ENCODE measurements at regions not wholly inside any gene's neighbourhood (a gene's known extent, or its start where the extent isn't known, plus 50 kb on each side); places are given as distances from the start of the nearest gene placed in this dataset.

- TF ChIP-seq CTCF (IDR thresholded peaks at IDR 0.05; ENCODE audit: control insufficient read depth, insufficient read depth, low read depth, low read length, missing control alignments): no peak
- no peak overlapping the region for H3K4me3 ChIP-seq (ENCODE audit: control insufficient read depth, low read depth, low read length)
- no peak for DNase-seq (ENCODE audit: low read depth)
These were observed 242.7 kb upstream of the PDE10A start for GRCh38 chr6:165905744-165906143.

DNA sequence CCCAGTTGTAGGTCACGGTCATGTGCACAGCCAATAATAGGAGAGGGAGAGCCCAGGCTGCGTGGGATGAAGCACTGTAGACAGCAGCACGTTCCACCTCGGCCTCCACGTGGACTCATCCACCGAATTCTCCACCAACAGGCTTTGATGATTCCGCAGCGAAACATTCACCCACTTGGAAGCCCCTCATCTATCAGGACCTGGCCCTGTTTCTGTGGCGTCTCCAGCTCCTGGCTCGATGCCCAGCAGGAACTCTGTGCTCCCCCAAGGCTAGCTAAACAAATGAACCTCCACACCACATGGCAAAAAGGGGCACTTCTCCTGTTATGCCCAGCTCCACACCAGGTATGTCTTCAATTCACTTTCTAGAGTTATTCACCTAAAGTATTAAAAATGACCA, 237.9 kb upstream of the PDE10A start:
- no peak for DNase-seq (ENCODE audit: low read depth)
- TF ChIP-seq CTCF (IDR thresholded peaks at IDR 0.05; ENCODE audit: control insufficient read depth, insufficient read depth, low read depth, low read length, missing control alignments): no peak
- no peak overlapping the region for H3K4me3 ChIP-seq (ENCODE audit: control insufficient read depth, low read depth, low read length)

DNA sequence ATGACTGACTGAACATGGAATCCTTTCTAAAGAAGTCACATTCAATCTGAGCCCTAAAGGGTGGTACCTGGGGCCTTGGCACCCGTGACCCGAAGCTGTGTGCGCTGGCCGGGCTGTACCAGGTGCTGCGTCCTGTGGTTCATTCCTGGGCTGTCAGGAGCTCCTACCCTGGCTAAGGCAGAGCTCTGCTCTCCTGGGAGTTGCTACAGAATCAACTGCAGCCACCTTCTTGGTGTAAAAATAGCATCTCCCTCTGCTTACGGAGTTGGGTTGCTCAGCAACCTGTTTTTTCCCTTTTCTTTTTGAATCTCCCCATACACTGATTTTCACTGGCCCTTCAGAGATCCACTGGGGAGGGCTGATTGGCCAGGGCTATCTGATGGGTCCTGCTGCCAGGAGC, 236.6 kb upstream of the PDE10A start:
- TF ChIP-seq CTCF (IDR thresholded peaks at IDR 0.05; ENCODE audit: control insufficient read depth, insufficient read depth, low read depth, low read length, missing control alignments): no peak
- no peak overlapping the region for H3K4me3 ChIP-seq (ENCODE audit: control insufficient read depth, low read depth, low read length)
- DNase-seq (ENCODE audit: low read depth): no peak

DNA sequence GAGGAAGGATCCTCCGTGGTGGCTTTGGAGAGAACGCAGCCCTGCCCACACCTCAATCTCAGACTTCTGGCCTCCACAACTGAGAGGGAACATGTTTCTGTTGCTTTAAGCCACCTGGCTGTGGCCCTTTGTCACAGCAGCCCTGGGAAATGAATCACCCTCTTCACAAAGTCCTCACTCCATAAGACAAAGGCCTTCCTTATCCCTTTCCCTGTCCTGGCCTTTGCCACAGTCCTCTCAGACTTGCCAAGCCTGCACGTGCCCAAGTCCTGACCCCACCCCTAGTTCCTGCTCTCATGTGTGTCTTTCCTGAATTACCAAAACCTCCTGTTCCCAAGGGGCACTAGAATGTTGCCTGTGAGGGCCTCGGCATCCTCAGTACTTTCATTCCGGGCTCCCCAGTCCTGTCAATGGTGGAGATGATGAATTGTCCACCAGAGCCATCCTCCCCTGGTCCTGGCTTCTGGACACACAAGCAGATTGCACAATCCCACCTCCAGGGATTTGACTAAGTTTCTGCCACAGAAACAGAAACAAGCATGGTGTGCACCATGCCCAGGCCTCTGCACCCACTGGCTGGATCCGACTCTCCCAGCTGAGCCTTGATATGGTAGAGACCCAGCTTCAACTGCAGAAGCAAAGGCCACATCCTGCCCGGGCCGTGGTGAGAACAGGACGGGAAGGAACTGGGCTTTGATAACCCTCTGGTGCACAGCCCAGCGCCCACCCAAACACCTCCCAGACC, 232.6 kb upstream of the PDE10A start:
- DNase-seq (ENCODE audit: low read depth): no peak
- no peak for TF ChIP-seq CTCF (IDR thresholded peaks at IDR 0.05; ENCODE audit: control insufficient read depth, insufficient read depth, low read depth, low read length, missing control alignments)
- no peak overlapping the region for H3K4me3 ChIP-seq (ENCODE audit: control insufficient read depth, low read depth, low read length)

- TF ChIP-seq CTCF (IDR thresholded peaks at IDR 0.05; ENCODE audit: control insufficient read depth, insufficient read depth, low read depth, low read length, missing control alignments): no peak
- no peak for DNase-seq (ENCODE audit: low read depth)
- no peak overlapping the region for H3K4me3 ChIP-seq (ENCODE audit: control insufficient read depth, low read depth, low read length)
These were observed 231.3 kb upstream of the PDE10A start for GRCh38 chr6:165894171-165894825.

- TF ChIP-seq CTCF (IDR thresholded peaks at IDR 0.05; ENCODE audit: control insufficient read depth, insufficient read depth, low read depth, low read length, missing control alignments): no peak
- DNase-seq (ENCODE audit: low read depth): no peak
- H3K4me3 ChIP-seq (ENCODE audit: control insufficient read depth, low read depth, low read length): no peak overlapping the region
These were observed 230.4 kb upstream of the PDE10A start for GRCh38 chr6:165893431-165893830.

Measured in AG09309 (cell line).